GM12865 (cell line): ENCODE measurements at regions not wholly inside any gene's neighbourhood (a gene's known extent, or its start where the extent isn't known, plus 50 kb on each side); places are given as distances from the start of the nearest gene placed in this dataset.

Experiments
- DNase-seq: peaks from one replicate; pipeline ENCODE4 v3.0.0; 2010; ENCODE audit warnings: low read depth
- H3K4me3 ChIP-seq: 2 replicates; pipeline ENCODE4 v1.5.1; 2011; ENCODE audit warnings: mild to moderate bottlenecking, low read depth, low read length, control low read depth
- TF ChIP-seq, protein P1 (sequence below): IDR thresholded peaks from 2 replicates; pipeline ENCODE4 v1.5.1; 2011; ENCODE audit warnings: low read length, control low read depth, low read depth, inconsistent platforms; ENCODE audit not compliant: insufficient read depth; ENCODE audit errors: missing control alignments

GRCh38 chr5:4114452-4114851 is 518.8 kb downstream of the IRX1 start:
- TF ChIP-seq, protein P1, sequence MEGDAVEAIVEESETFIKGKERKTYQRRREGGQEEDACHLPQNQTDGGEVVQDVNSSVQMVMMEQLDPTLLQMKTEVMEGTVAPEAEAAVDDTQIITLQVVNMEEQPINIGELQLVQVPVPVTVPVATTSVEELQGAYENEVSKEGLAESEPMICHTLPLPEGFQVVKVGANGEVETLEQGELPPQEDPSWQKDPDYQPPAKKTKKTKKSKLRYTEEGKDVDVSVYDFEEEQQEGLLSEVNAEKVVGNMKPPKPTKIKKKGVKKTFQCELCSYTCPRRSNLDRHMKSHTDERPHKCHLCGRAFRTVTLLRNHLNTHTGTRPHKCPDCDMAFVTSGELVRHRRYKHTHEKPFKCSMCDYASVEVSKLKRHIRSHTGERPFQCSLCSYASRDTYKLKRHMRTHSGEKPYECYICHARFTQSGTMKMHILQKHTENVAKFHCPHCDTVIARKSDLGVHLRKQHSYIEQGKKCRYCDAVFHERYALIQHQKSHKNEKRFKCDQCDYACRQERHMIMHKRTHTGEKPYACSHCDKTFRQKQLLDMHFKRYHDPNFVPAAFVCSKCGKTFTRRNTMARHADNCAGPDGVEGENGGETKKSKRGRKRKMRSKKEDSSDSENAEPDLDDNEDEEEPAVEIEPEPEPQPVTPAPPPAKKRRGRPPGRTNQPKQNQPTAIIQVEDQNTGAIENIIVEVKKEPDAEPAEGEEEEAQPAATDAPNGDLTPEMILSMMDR = no peak
- no peak overlapping the region for H3K4me3 ChIP-seq
- DNase-seq = no peak

GRCh38 chr5:4116834-4117233 is 521.2 kb downstream of the IRX1 start:
- no peak for DNase-seq
- no peak overlapping the region for H3K4me3 ChIP-seq
- TF ChIP-seq, protein P1 = no peak

GRCh38 chr5:4124221-4124970 is 528.8 kb downstream of the IRX1 start:
- no peak overlapping the region for H3K4me3 ChIP-seq
- TF ChIP-seq, protein P1 = no peak
- no peak for DNase-seq

DNA sequence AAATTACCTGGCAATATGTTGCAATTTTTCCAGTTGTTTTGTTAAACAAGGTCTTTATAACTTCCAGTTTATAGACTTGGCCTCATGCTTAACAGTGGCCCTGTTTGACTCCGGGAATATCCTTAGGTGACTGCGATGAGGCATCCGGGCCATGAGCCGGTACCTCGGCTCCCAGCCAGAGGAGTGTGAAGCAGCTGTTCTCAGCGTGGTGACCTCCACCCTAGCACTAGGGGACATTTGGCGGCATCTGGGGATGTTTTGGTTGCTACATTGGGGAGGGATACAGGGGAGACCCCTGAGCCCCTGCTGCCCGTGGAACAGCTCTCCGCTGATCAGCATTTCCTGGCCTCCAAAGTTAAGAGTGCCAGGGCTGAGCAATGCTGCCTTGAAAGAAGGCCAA is 533.4 kb downstream of the IRX1 start:
- TF ChIP-seq, protein P1 = no peak
- H3K4me3 ChIP-seq = no peak overlapping the region
- no peak for DNase-seq

- H3K4me3 ChIP-seq = no peak overlapping the region
- TF ChIP-seq, protein P1 = no peak
- no peak for DNase-seq
These were observed 533.9 kb downstream of the IRX1 start for GRCh38 chr5:4129523-4129922.

GRCh38 chr5:4130819-4131218 is 535.2 kb downstream of the IRX1 start:
- DNase-seq = no peak
- no peak overlapping the region for H3K4me3 ChIP-seq
- TF ChIP-seq, protein P1 = no peak

GRCh38 chr5:4137781-4138180 is 542.1 kb downstream of the IRX1 start:
- no peak overlapping the region for H3K4me3 ChIP-seq
- TF ChIP-seq, protein P1 = no peak
- DNase-seq = no peak
